ENCODE measurements at regions not wholly inside any gene's neighbourhood (a gene's known extent, or its start where the extent isn't known, plus 50 kb on each side); places are given as distances from the start of the nearest gene placed in this dataset.

DNA sequence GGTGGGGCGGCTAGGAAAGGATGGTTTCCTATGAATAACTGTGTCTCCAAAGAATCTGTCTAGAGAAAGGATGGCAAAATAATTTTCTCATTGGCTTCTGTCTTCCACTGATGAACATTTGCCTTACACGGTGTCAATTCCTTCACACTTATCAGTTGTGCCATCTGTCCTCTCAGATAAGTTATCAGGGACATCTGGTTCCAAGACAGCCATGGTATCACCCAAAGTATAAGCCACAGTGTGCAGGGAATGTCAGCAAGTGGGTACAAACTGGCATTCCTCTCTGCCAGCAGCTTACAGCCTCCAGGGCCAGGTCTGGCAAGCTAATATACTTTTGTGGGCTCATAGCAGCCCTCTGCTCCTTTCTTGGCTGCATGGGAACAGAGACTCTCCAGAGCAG lies 1092.0 kb downstream of the EFNA5 start:
- no peaks in the 10 kb centered on the region for H4K20me1 ChIP-seq (ENCODE audit: insufficient read depth, low read length)
- H3K4me2 ChIP-seq (ENCODE audit: low read length), result no peak overlapping the region
- H3K4me1 ChIP-seq (ENCODE audit: low read length), result no peaks in the 10 kb centered on the region
- no peak for TF ChIP-seq EZH2phosphoT487 (IDR thresholded peaks at IDR 0.05; ENCODE audit: low read depth)
- TF ChIP-seq, protein P1, sequence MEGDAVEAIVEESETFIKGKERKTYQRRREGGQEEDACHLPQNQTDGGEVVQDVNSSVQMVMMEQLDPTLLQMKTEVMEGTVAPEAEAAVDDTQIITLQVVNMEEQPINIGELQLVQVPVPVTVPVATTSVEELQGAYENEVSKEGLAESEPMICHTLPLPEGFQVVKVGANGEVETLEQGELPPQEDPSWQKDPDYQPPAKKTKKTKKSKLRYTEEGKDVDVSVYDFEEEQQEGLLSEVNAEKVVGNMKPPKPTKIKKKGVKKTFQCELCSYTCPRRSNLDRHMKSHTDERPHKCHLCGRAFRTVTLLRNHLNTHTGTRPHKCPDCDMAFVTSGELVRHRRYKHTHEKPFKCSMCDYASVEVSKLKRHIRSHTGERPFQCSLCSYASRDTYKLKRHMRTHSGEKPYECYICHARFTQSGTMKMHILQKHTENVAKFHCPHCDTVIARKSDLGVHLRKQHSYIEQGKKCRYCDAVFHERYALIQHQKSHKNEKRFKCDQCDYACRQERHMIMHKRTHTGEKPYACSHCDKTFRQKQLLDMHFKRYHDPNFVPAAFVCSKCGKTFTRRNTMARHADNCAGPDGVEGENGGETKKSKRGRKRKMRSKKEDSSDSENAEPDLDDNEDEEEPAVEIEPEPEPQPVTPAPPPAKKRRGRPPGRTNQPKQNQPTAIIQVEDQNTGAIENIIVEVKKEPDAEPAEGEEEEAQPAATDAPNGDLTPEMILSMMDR (IDR thresholded peaks at IDR 0.05; ENCODE audit: low read depth, low read length), result no peak
- no peaks in the 10 kb centered on the region for H3K79me2 ChIP-seq (ENCODE audit: low read length)
- H3K27ac ChIP-seq (ENCODE audit: low read length), result no peak overlapping the region
- no peaks in the 10 kb centered on the region for H3K27me3 ChIP-seq (ENCODE audit: low read depth, low read length)
- no peak overlapping the region for H3K4me3 ChIP-seq (ENCODE audit: low read length)
- no peaks in the 10 kb centered on the region for H3K36me3 ChIP-seq (replicated peaks; ENCODE audit: low read depth, low read length)
- no peak overlapping the region for H2AFZ ChIP-seq (ENCODE audit: low read depth, low read length)
- no peaks in the 10 kb centered on the region for H3K9me3 ChIP-seq (ENCODE audit: insufficient read depth, low read length)
- H3K9ac ChIP-seq (ENCODE audit: low read length), result no peak overlapping the region

DNA sequence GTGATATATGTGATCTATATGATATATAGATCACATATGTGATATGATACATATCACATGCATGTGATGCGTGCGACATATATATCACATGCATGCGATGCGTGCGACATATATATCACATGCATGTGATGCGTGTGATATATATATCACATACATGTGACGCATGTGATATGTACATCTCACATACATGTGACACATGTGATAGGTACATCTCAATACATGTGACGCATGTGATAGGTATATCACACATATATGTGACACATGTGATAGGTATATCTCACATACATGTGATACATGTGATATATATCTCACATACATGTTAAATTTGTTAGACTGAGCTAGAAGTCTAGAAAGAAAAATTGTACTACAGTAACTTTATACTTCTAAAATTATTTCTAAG lies 1095.9 kb downstream of the EFNA5 start:
- H2AFZ ChIP-seq (ENCODE audit: low read depth, low read length), result no peak overlapping the region
- no peak overlapping the region for H3K4me3 ChIP-seq (ENCODE audit: low read length)
- H3K4me1 ChIP-seq (ENCODE audit: low read length), result no peaks in the 10 kb centered on the region
- no peaks in the 10 kb centered on the region for H3K79me2 ChIP-seq (ENCODE audit: low read length)
- no peak overlapping the region for H3K9ac ChIP-seq (ENCODE audit: low read length)
- H4K20me1 ChIP-seq (ENCODE audit: insufficient read depth, low read length), result no peaks in the 10 kb centered on the region
- no peak overlapping the region for H3K27ac ChIP-seq (ENCODE audit: low read length)
- H3K4me2 ChIP-seq (ENCODE audit: low read length), result no peak overlapping the region
- no peaks in the 10 kb centered on the region for H3K9me3 ChIP-seq (ENCODE audit: insufficient read depth, low read length)
- no peak for TF ChIP-seq EZH2phosphoT487 (IDR thresholded peaks at IDR 0.05; ENCODE audit: low read depth)
- TF ChIP-seq, protein P1 (IDR thresholded peaks at IDR 0.05; ENCODE audit: low read depth, low read length), result no peak
- H3K27me3 ChIP-seq (ENCODE audit: low read depth, low read length), result no peaks in the 10 kb centered on the region
- H3K36me3 ChIP-seq (replicated peaks; ENCODE audit: low read depth, low read length), result no peaks in the 10 kb centered on the region

DNA sequence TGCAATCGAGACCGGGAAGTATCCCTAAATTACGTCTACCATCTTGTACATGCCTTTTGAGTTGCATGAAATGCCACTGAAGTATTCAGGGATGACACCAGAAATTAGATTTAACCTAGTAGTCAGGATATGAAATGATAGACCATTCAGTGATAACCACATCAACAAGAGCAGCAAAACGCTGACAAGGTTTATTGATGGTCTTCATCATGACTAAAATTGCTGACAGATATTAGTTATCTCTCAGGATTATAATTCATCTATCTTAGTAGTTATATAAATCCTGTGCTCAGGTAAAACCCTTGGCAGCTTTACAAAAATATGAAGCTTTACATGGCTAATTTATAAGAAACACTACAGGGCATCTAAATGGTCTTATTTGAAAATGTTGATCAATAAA lies 1104.7 kb downstream of the EFNA5 start:
- no peaks in the 10 kb centered on the region for H3K4me1 ChIP-seq (ENCODE audit: low read length)
- H2AFZ ChIP-seq (ENCODE audit: low read depth, low read length), result no peak overlapping the region
- H3K27ac ChIP-seq (ENCODE audit: low read length), result no peak overlapping the region
- no peak overlapping the region for H3K4me2 ChIP-seq (ENCODE audit: low read length)
- no peaks in the 10 kb centered on the region for H3K27me3 ChIP-seq (ENCODE audit: low read depth, low read length)
- TF ChIP-seq, protein P1 (IDR thresholded peaks at IDR 0.05; ENCODE audit: low read depth, low read length), result no peak
- no peak for TF ChIP-seq EZH2phosphoT487 (IDR thresholded peaks at IDR 0.05; ENCODE audit: low read depth)
- H3K79me2 ChIP-seq (ENCODE audit: low read length), result no peaks in the 10 kb centered on the region
- no peaks in the 10 kb centered on the region for H4K20me1 ChIP-seq (ENCODE audit: insufficient read depth, low read length)
- H3K9ac ChIP-seq (ENCODE audit: low read length), result no peak overlapping the region
- H3K9me3 ChIP-seq (ENCODE audit: insufficient read depth, low read length), result no peaks in the 10 kb centered on the region
- no peak overlapping the region for H3K4me3 ChIP-seq (ENCODE audit: low read length)
- no peaks in the 10 kb centered on the region for H3K36me3 ChIP-seq (replicated peaks; ENCODE audit: low read depth, low read length)

DNA sequence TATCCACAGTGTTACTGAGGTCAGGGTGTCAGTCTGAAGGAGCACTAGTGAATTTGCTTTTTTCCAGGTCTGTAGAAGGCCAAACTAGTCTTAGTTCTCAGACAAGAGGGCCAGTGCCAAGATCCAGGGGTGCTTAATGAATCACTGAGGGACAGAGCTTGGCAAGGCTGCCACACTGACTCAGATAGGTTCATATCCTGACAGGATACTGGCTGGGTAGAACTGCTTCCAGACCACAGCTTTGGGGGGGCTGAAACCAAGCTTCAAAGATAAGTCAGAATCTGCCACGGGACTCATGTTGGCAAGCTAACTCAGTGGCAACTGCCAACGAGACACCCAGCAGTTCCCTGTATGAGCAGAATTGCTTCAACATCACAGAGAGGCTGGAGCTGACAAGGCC lies 1125.4 kb downstream of the EFNA5 start:
- H3K9ac ChIP-seq (ENCODE audit: low read length), result no peak overlapping the region
- H2AFZ ChIP-seq (ENCODE audit: low read depth, low read length), result no peak overlapping the region
- no peak overlapping the region for H3K27ac ChIP-seq (ENCODE audit: low read length)
- no peaks in the 10 kb centered on the region for H3K27me3 ChIP-seq (ENCODE audit: low read depth, low read length)
- H3K79me2 ChIP-seq (ENCODE audit: low read length), result no peaks in the 10 kb centered on the region
- H3K4me2 ChIP-seq (ENCODE audit: low read length), result no peak overlapping the region
- H4K20me1 ChIP-seq (ENCODE audit: insufficient read depth, low read length), result no peaks in the 10 kb centered on the region
- H3K36me3 ChIP-seq (replicated peaks; ENCODE audit: low read depth, low read length), result no peaks in the 10 kb centered on the region
- no peaks in the 10 kb centered on the region for H3K9me3 ChIP-seq (ENCODE audit: insufficient read depth, low read length)
- no peaks in the 10 kb centered on the region for H3K4me1 ChIP-seq (ENCODE audit: low read length)
- H3K4me3 ChIP-seq (ENCODE audit: low read length), result no peak overlapping the region
- no peak for TF ChIP-seq EZH2phosphoT487 (IDR thresholded peaks at IDR 0.05; ENCODE audit: low read depth)
- TF ChIP-seq, protein P1 (IDR thresholded peaks at IDR 0.05; ENCODE audit: low read depth, low read length), result no peak
